ENCODE measurements at regions not wholly inside any gene's neighbourhood (a gene's known extent, or its start where the extent isn't known, plus 50 kb on each side); places are given as distances from the start of the nearest gene placed in this dataset.

GRCh38 chr1:229138058-229138457 is 132.9 kb upstream of the RAB4A start:
- no peak overlapping the region for H3K27ac ChIP-seq
- no peak for DNase-seq
- H3K36me3 ChIP-seq, result no peaks in the 10 kb centered on the region
- no peak for ATAC-seq
- TF ChIP-seq CTCF (IDR thresholded peaks at IDR 0.05) (no peak), POLR2A (IDR thresholded peaks at IDR 0.05) (no peak)
- WGBS (ENCODE audit: insufficient coverage, low coverage, low lambda C conversion rate, missing lambda C conversion rate), result 90% methylated on average over 3 of the region's 3 CpGs
- no peaks in the 10 kb centered on the region for H3K9me3 ChIP-seq
- H3K27me3 ChIP-seq, result no peaks in the 10 kb centered on the region
- intact Hi-C loops (cut with DNase I), result no loop called here
- no peaks in the 10 kb centered on the region for H3K4me1 ChIP-seq
- H3K4me3 ChIP-seq, result no peak overlapping the region

- intact Hi-C loops (cut with DNase I), result no loop called here
- DNase-seq (no peak), ATAC-seq (no peak)
- no peaks in the 10 kb centered on the region for H3K9me3 ChIP-seq
- 71% methylated on average over 9 of the region's 12 CpGs for WGBS (ENCODE audit: insufficient coverage, low coverage, low lambda C conversion rate, missing lambda C conversion rate)
- TF ChIP-seq CTCF (IDR thresholded peaks at IDR 0.05) (no peak), POLR2A (IDR thresholded peaks at IDR 0.05) (no peak)
- H3K4me3 ChIP-seq, result no peak overlapping the region
- H3K36me3 ChIP-seq, result no peaks in the 10 kb centered on the region
- no peaks in the 10 kb centered on the region for H3K27me3 ChIP-seq
- H3K27ac ChIP-seq, result no peak overlapping the region
- no peaks in the 10 kb centered on the region for H3K4me1 ChIP-seq
These were observed 131.4 kb upstream of the RAB4A start for GRCh38 chr1:229139331-229140118.

GRCh38 chr1:229140119-229140396 is 130.9 kb upstream of the RAB4A start:
- Histone ChIP-seq H3K4me1 (no peaks in the 10 kb centered on the region), H3K36me3 (no peaks in the 10 kb centered on the region), H3K27ac (no peak overlapping the region), H3K4me3 (no peak overlapping the region), H3K27me3 (no peaks in the 10 kb centered on the region), H3K9me3 (no peaks in the 10 kb centered on the region)
- ATAC-seq (no peak), DNase-seq (no peak)
- TF ChIP-seq POLR2A (IDR thresholded peaks at IDR 0.05), result no peak
- no peak for TF ChIP-seq CTCF (IDR thresholded peaks at IDR 0.05)
- intact Hi-C loops (cut with DNase I), result no loop called here
- WGBS (ENCODE audit: insufficient coverage, low coverage, low lambda C conversion rate, missing lambda C conversion rate), result 11% methylated on average over 1 of the region's 1 CpG

- no peak overlapping the region for H3K4me3 ChIP-seq
- WGBS (ENCODE audit: insufficient coverage, low coverage, low lambda C conversion rate, missing lambda C conversion rate), result no CpG with 5 or more reads among the region's 2 CpGs
- no peak for ATAC-seq
- H3K27ac ChIP-seq, result no peak overlapping the region
- intact Hi-C loops (cut with DNase I), result no loop called here
- H3K36me3 ChIP-seq, result no peaks in the 10 kb centered on the region
- no peaks in the 10 kb centered on the region for H3K27me3 ChIP-seq
- H3K9me3 ChIP-seq, result no peaks in the 10 kb centered on the region
- no peak for DNase-seq
- TF ChIP-seq POLR2A (IDR thresholded peaks at IDR 0.05), result no peak
- no peak for TF ChIP-seq CTCF (IDR thresholded peaks at IDR 0.05)
- H3K4me1 ChIP-seq, result no peaks in the 10 kb centered on the region
These were observed 129.6 kb upstream of the RAB4A start for GRCh38 chr1:229141271-229141670.

Data from right lobe of liver (tissue), 6 donors.